Duodenal mucosa (tissue), 2 donors: ENCODE measurements at regions not wholly inside any gene's neighbourhood (a gene's known extent, or its start where the extent isn't known, plus 50 kb on each side); places are given as distances from the start of the nearest gene placed in this dataset.

Experiments used
- H3K27ac ChIP-seq: one replicate; pipeline ENCODE4 v1.7.0; 2013; ENCODE audit warnings: low read depth, low read length
- H3K27me3 ChIP-seq, 2 donors: one replicate each; pipeline ENCODE4 v1.7.0; 2013; ENCODE audit warnings: low read length in 2 of 2, control low read depth in 1 of 2; ENCODE audit not compliant: insufficient read depth in 2 of 2, control insufficient read depth in 1 of 2
- H3K36me3 ChIP-seq, 2 donors: one replicate each; pipeline ENCODE4 v1.7.0; 2013; ENCODE audit warnings: low read length in 2 of 2, control low read depth in 1 of 2; ENCODE audit not compliant: insufficient read depth in 2 of 2, control insufficient read depth in 1 of 2
- H3K4me1 ChIP-seq, 2 donors: one replicate each; pipeline ENCODE4 v1.7.0; 2013; ENCODE audit warnings: low read length in 2 of 2, control low read depth in 1 of 2; ENCODE audit not compliant: insufficient read depth in 2 of 2, control insufficient read depth in 1 of 2
- H3K4me3 ChIP-seq, 2 donors: one replicate each; pipeline ENCODE4 v1.7.0; 2013; ENCODE audit warnings: low read length in 2 of 2, low read depth in 1 of 2
- H3K9ac ChIP-seq, 2 donors: one replicate each; pipeline ENCODE4 v1.7.0; 2013; ENCODE audit warnings: low read length in 2 of 2, low read depth in 1 of 2
- H3K9me3 ChIP-seq, 2 donors: one replicate each; pipeline ENCODE4 v1.7.0; 2013; ENCODE audit warnings: low read length in 2 of 2, control low read depth in 1 of 2; ENCODE audit not compliant: control insufficient read depth in 1 of 2

GRCh38 chr9:106420511-106420944, 442.4 kb upstream of the ZNF462 start:
- no peaks in the 10 kb centered on the region for H3K27me3 ChIP-seq
- H3K9ac ChIP-seq = no peak overlapping the region
- no peak overlapping the region for H3K27ac ChIP-seq
- H3K4me3 ChIP-seq = no peak overlapping the region
- no peaks in the 10 kb centered on the region for H3K36me3 ChIP-seq
- H3K4me1 ChIP-seq = no peaks in the 10 kb centered on the region
- no peaks in the 10 kb centered on the region for H3K9me3 ChIP-seq

- Histone ChIP-seq H3K27ac (no peak overlapping the region), H3K9ac (no peak overlapping the region), H3K4me3 (no peak overlapping the region), H3K9me3 (no peaks in the 10 kb centered on the region), H3K27me3 (no peaks in the 10 kb centered on the region), H3K4me1 (no peaks in the 10 kb centered on the region), H3K36me3 (no peaks in the 10 kb centered on the region)
Observed at GRCh38 chr9:106421772-106422171, 441.2 kb upstream of the ZNF462 start.

- no peaks in the 10 kb centered on the region for H3K4me1 ChIP-seq
- no peaks in the 10 kb centered on the region for H3K9me3 ChIP-seq
- no peaks in the 10 kb centered on the region for H3K27me3 ChIP-seq
- H3K4me3 ChIP-seq = no peak overlapping the region
- no peak overlapping the region for H3K9ac ChIP-seq
- no peak overlapping the region for H3K27ac ChIP-seq
- no peaks in the 10 kb centered on the region for H3K36me3 ChIP-seq
Observed at GRCh38 chr9:106423575-106423974, 439.4 kb upstream of the ZNF462 start.

GRCh38 chr9:106432631-106433030, 430.3 kb upstream of the ZNF462 start:
- no peak overlapping the region for H3K9ac ChIP-seq
- H3K9me3 ChIP-seq = no peaks in the 10 kb centered on the region
- no peaks in the 10 kb centered on the region for H3K4me1 ChIP-seq
- no peak overlapping the region for H3K4me3 ChIP-seq
- no peaks in the 10 kb centered on the region for H3K36me3 ChIP-seq
- no peak overlapping the region for H3K27ac ChIP-seq
- H3K27me3 ChIP-seq = no peaks in the 10 kb centered on the region

GRCh38 chr9:106438928-106439327, 424.0 kb upstream of the ZNF462 start:
- Histone ChIP-seq H3K9me3 (no peaks in the 10 kb centered on the region), H3K4me1 (no peaks in the 10 kb centered on the region), H3K36me3 (no peaks in the 10 kb centered on the region), H3K9ac (no peak overlapping the region), H3K4me3 (no peak overlapping the region), H3K27me3 (no peaks in the 10 kb centered on the region), H3K27ac (no peak overlapping the region)

GRCh38 chr9:106441283-106441682, 421.7 kb upstream of the ZNF462 start:
- no peaks in the 10 kb centered on the region for H3K9me3 ChIP-seq
- no peak overlapping the region for H3K9ac ChIP-seq
- H3K4me1 ChIP-seq = no peaks in the 10 kb centered on the region
- H3K4me3 ChIP-seq = no peak overlapping the region
- no peak overlapping the region for H3K27ac ChIP-seq
- no peaks in the 10 kb centered on the region for H3K27me3 ChIP-seq
- no peaks in the 10 kb centered on the region for H3K36me3 ChIP-seq

GRCh38 chr9:106443520-106443919, 419.4 kb upstream of the ZNF462 start:
- no peaks in the 10 kb centered on the region for H3K9me3 ChIP-seq

GRCh38 chr9:106445107-106445506, 417.9 kb upstream of the ZNF462 start:
- Histone ChIP-seq H3K9ac (no peak overlapping the region), H3K9me3 (no peaks in the 10 kb centered on the region), H3K27ac (no peak overlapping the region), H3K27me3 (no peaks in the 10 kb centered on the region), H3K4me3 (no peak overlapping the region), H3K4me1 (no peaks in the 10 kb centered on the region), H3K36me3 (no peaks in the 10 kb centered on the region)

More at GRCh38 chr9:106443520-106443919, 419.4 kb upstream of the ZNF462 start:
- no peaks in the 10 kb centered on the region for H3K27me3 ChIP-seq
- H3K27ac ChIP-seq = no peak overlapping the region
- no peak overlapping the region for H3K9ac ChIP-seq
- H3K4me3 ChIP-seq = no peak overlapping the region
- H3K36me3 ChIP-seq = no peaks in the 10 kb centered on the region
- no peaks in the 10 kb centered on the region for H3K4me1 ChIP-seq

- Histone ChIP-seq H3K27ac (no peak overlapping the region), H3K4me3 (no peak overlapping the region), H3K4me1 (no peaks in the 10 kb centered on the region), H3K27me3 (no peaks in the 10 kb centered on the region), H3K9ac (no peak overlapping the region), H3K36me3 (no peaks in the 10 kb centered on the region), H3K9me3 (no peaks in the 10 kb centered on the region)
Observed at GRCh38 chr9:106449336-106449927, 413.5 kb upstream of the ZNF462 start.

GRCh38 chr9:106450549-106450948, 412.4 kb upstream of the ZNF462 start:
- H3K4me3 ChIP-seq = no peak overlapping the region
- no peak overlapping the region for H3K27ac ChIP-seq
- H3K27me3 ChIP-seq = no peaks in the 10 kb centered on the region
- no peaks in the 10 kb centered on the region for H3K36me3 ChIP-seq
- H3K9me3 ChIP-seq = no peaks in the 10 kb centered on the region
- no peak overlapping the region for H3K9ac ChIP-seq
- no peaks in the 10 kb centered on the region for H3K4me1 ChIP-seq

GRCh38 chr9:106451223-106451622, 411.7 kb upstream of the ZNF462 start:
- H3K36me3 ChIP-seq = no peaks in the 10 kb centered on the region
- H3K27me3 ChIP-seq = no peaks in the 10 kb centered on the region
- no peak overlapping the region for H3K27ac ChIP-seq
- no peaks in the 10 kb centered on the region for H3K4me1 ChIP-seq
- no peaks in the 10 kb centered on the region for H3K9me3 ChIP-seq
- H3K9ac ChIP-seq = no peak overlapping the region
- no peak overlapping the region for H3K4me3 ChIP-seq
